GM21390 (cell line): ENCODE measurements at regions not wholly inside any gene's neighbourhood (a gene's known extent, or its start where the extent isn't known, plus 50 kb on each side); places are given as distances from the start of the nearest gene placed in this dataset.
"Not testable (repeated sequence)": the region's sequence is repeated elsewhere in the genome, so short reads cannot be mapped to it uniquely, and the experiment has no call there.

Source experiments
- ATAC-seq: cut with Tn5 transposase; IDR thresholded peaks from one replicate; pipeline ENCODE4 v1.9.1; 2021; ENCODE audit not compliant: unreplicated experiment

- no peak for ATAC-seq
Measured at GRCh38 chr1:232363008-232363407, 266.9 kb downstream of the SIPA1L2 start.

DNA sequence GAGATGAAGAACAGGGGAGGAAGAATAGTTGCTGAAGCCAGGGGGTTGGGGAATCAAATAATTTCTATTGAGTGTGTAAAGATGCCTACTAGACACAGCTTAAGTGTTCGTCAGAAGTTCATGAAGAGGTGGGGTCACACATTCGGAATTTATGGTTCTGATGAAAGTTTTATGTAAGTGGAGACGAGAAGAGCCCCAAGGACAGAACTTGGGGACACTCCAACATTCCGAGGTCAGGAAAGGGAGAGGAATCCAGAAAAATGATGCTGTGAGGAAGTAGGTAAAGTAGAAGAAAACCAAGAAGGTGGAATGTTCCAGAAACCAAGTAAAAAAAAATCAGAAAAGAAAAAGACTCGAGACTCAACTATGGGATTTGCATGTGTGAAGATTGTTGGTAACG, 272.5 kb downstream of the SIPA1L2 start:
- no peak for ATAC-seq

- no peak for ATAC-seq
Measured at GRCh38 chr1:232355162-232356006, 274.5 kb downstream of the SIPA1L2 start.

- no peak for ATAC-seq
Measured at GRCh38 chr1:232353001-232353400, 276.9 kb downstream of the SIPA1L2 start.

GRCh38 chr1:232352366-232352765, 277.6 kb downstream of the SIPA1L2 start:
- ATAC-seq, result no peak

DNA sequence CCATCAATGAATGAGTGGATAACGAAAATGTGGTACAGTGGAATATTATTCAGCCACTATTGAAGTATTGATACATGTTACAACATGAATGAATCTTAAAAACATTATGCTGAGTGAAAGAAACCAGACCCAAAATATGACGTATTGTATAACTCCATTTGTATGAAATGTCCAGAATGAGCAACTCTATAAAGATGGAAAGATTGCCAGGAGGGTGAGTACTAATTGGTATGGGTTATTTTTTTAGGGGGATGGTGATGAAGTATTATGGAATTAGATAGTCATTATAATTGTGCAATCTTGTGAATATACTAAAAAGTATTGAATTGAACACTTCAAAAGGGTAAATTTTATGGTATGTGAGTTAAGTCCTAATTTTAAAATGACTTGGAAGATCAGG, 278.6 kb downstream of the SIPA1L2 start:
- ATAC-seq, result no peak

DNA sequence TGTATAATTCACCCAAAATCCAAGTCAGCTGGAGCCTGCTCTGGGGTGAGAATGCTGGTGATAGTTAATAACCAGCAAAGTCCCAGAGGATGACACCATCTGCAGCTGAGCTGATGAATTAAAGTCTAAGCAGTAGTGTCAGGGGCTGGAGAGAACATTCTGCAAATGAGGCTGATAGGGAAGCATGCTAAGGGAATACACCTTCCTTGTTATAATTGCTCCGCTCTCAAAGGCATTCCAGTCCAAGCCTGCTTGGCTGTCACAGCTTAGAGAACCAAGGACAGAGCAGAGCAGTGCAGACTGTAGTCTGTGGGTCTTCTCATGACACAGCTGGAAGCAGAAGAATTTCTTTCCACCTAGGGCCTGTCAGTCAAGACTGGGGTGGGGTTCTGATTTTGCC, 283.1 kb downstream of the SIPA1L2 start:
- ATAC-seq, result no peak

GRCh38 chr1:232344791-232345399, 285.0 kb downstream of the SIPA1L2 start:
- ATAC-seq, result no peak

GRCh38 chr1:232344186-232344585, 285.7 kb downstream of the SIPA1L2 start:
- ATAC-seq, result not testable (repeated sequence)

DNA sequence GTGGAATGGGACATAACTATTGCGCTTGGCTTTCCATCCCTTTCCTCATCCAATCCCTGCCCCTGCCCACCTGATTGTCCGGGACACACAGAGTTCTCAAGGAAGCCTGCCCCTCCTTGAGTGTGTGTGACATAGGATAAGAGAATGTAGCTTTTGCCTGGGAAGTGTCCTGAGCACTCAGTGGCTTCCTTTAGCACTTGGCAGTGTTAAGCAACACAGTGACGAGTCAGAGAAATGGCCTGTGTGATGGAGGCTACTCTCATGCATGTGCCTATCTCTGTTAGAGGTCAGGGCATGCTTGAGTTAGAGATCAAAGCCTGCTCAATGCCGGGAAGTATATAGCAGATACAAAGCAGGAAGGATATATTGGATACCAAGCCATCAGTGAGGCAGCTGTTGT, 289.5 kb downstream of the SIPA1L2 start:
- ATAC-seq, result no peak

DNA sequence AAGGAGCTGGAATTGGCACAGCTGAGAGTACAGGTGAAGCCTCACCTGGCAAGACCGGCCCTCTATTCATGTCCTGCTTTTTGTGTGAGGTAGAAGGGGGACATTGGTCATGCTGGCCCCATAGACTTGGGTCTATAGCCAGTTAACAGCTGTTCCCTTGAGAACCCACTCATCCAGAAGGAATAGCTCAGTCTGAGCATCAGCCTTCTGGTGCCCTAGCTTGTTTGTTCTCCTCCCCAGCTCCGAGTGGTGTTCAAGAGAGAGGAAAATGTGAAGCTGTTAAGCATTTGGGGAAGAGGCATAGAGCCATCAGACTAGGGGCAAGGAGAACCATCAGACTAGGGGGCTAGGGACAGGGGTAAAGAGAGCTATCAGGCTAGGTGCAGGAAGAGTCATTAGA, 290.9 kb downstream of the SIPA1L2 start:
- no peak for ATAC-seq

- no peak for ATAC-seq
Measured at GRCh38 chr1:232335741-232336293, 294.1 kb downstream of the SIPA1L2 start.

GRCh38 chr1:232335261-232335660, 294.7 kb downstream of the SIPA1L2 start:
- ATAC-seq, result no peak

GRCh38 chr1:232334811-232335210, 295.1 kb downstream of the SIPA1L2 start:
- ATAC-seq, result no peak

DNA sequence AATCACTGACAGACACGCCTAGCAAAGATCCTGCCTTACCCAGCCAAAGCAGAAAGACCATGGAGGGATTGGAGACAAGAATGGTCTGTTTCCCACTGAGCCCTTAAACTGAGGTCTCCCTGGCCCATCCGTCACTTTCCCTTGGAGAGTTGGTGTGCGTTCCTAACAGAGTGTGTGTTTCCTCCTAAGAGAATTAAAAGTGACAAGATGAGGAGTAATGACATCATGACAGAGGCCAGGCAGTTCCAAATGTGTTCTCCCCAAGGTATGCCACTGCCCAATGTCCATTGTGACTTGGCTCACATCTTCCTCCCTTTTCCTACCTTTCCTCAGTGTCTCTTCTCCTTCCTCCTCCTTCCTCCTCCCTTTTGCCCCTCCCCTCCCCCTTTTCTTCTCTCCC, 295.7 kb downstream of the SIPA1L2 start:
- ATAC-seq, result no peak

DNA sequence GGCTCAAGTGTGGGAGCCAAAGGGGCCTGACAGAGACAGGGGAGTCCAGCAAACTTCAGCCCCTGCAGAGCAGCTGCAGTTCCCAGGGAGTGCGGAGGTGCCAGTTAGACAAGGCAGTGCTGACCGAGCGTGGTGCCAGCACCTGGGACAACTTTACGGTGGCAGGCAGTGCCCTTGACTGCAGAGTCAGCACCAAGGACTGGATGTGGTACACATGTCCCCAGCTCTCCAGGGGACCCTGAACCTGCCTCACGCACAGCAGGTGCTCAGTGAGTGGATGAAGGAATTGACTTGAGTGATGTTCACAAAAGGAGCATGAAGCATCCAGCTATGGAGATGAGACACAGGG, 296.5 kb downstream of the SIPA1L2 start:
- no peak for ATAC-seq

GRCh38 chr1:232332710-232333418, 297.1 kb downstream of the SIPA1L2 start:
- not testable (repeated sequence) for ATAC-seq

GRCh38 chr1:232329103-232329813, 300.7 kb downstream of the SIPA1L2 start:
- no peak for ATAC-seq

DNA sequence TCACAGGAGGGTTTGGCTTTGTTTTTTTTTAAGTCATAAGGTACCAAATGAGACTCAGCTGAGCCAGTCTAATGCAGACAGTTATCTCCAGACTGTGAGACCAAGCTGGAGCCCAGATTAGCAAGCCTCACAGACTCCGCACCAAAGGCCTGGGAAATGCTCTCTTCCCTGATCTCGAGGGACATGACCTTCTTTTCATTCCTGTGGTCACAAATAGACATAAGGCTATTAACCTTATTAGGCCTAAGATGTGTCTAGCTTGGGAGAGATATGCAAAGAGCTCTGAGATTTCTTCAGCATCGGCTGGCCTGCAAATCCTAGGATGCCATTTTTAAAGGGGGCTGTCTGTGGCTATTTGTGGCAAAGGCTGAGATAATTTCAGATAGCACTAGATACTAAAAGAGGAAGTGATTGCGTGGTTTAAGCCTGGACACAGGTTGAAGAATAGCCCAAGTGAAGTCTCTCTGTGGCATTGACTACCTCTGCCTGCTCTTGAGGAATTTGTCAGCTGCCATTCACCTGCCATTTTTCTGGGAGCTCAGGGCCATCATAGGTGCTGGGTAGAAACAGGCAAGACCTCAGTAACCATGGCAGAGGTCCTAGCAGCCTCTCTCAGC, 301.3 kb downstream of the SIPA1L2 start:
- ATAC-seq, result no peak

- ATAC-seq, result no peak
Measured at GRCh38 chr1:232327899-232328298, 302.0 kb downstream of the SIPA1L2 start.

DNA sequence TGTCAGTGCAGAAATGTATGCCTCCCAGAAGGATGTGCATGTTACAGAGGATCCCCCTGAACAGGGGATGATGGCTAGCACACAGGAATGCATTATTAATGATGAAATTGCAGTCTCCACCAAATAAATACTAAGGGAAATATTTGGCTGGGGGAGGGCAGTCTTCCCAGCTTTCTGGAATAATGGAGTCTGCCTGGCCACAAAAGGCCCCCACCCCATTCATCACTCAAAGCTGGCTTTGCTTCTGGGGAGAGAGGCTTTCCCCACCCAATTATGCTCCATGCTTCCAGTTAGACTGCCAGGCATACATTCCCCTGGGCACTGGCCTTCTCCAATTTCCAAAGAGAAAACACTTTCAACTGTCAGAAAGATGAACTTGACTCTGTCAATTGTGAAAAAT, 302.7 kb downstream of the SIPA1L2 start:
- no peak for ATAC-seq
